HL-60 (cell line): ENCODE measurements at regions not wholly inside any gene's neighbourhood (a gene's known extent, or its start where the extent isn't known, plus 50 kb on each side); places are given as distances from the start of the nearest gene placed in this dataset.

ENCODE experiments used
- GABPA ChIP-seq: IDR thresholded peaks from 2 replicates; pipeline ENCODE4 v1.6.1; 2012; ENCODE audit warnings: low read depth
- POLR2AphosphoS5 ChIP-seq: IDR thresholded peaks from 2 replicates; pipeline ENCODE4 v1.6.1; 2012; ENCODE audit warnings: low read depth
- SPI1 ChIP-seq: IDR thresholded peaks from 2 replicates; pipeline ENCODE4 v1.6.1; 2012; ENCODE audit warnings: low read depth, mild to moderate bottlenecking, borderline replicate concordance
- TF ChIP-seq, protein P1 (sequence below): IDR thresholded peaks from one replicate; pipeline ENCODE4 v1.5.1; 2011; ENCODE audit warnings: low read length, control low read depth, inconsistent platforms; ENCODE audit not compliant: insufficient read depth

DNA sequence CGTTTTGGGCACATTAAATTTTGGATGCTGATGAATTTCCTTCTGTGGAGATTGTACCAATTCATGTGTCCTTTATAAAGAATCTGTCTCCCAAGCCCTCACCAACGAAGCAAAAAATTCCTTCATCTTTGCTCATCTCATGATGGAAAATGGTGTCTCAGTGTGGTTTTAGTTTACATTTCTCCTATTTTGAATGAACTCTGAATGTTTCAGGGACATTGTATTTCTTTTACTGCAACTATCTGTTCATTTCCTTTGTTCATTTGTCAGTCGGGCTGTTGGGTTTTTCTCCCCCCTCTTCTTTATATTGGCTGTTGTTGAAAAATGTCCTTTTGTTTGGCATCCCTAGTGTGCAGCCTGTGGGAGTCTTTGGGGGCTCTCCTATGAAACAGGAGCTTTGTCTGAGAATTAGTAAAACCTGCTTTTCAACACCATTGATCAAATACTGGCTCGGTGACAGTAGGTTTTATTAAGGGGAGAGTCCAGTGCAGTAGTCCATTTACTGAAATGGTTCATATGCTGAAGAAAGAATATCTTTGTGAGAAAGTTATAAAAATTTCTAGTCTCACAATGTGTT is 91.3 kb upstream of the C1QTNF9B start:
- TF ChIP-seq, protein P1, sequence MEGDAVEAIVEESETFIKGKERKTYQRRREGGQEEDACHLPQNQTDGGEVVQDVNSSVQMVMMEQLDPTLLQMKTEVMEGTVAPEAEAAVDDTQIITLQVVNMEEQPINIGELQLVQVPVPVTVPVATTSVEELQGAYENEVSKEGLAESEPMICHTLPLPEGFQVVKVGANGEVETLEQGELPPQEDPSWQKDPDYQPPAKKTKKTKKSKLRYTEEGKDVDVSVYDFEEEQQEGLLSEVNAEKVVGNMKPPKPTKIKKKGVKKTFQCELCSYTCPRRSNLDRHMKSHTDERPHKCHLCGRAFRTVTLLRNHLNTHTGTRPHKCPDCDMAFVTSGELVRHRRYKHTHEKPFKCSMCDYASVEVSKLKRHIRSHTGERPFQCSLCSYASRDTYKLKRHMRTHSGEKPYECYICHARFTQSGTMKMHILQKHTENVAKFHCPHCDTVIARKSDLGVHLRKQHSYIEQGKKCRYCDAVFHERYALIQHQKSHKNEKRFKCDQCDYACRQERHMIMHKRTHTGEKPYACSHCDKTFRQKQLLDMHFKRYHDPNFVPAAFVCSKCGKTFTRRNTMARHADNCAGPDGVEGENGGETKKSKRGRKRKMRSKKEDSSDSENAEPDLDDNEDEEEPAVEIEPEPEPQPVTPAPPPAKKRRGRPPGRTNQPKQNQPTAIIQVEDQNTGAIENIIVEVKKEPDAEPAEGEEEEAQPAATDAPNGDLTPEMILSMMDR: no peak
- TF ChIP-seq GABPA: no peak
- TF ChIP-seq POLR2AphosphoS5: no peak
- no peak for TF ChIP-seq SPI1
